Jurkat, Clone E6-1 (cell line): ENCODE measurements at regions not wholly inside any gene's neighbourhood (a gene's known extent, or its start where the extent isn't known, plus 50 kb on each side); places are given as distances from the start of the nearest gene placed in this dataset.
"Not testable (repeated sequence)": the region's sequence is repeated elsewhere in the genome, so short reads cannot be mapped to it uniquely, and the experiment has no call there.

Experiments
- DNase-seq: peaks from one replicate; pipeline ENCODE4 v3.0.0-alpha.2; 2011; ENCODE audit warnings: low read depth, low spot score
- H3K4me3 ChIP-seq: 2 replicates; pipeline ENCODE4 v1.5.1; 2011; ENCODE audit warnings: mild to moderate bottlenecking, low read length, control low read depth, moderate library complexity

DNA sequence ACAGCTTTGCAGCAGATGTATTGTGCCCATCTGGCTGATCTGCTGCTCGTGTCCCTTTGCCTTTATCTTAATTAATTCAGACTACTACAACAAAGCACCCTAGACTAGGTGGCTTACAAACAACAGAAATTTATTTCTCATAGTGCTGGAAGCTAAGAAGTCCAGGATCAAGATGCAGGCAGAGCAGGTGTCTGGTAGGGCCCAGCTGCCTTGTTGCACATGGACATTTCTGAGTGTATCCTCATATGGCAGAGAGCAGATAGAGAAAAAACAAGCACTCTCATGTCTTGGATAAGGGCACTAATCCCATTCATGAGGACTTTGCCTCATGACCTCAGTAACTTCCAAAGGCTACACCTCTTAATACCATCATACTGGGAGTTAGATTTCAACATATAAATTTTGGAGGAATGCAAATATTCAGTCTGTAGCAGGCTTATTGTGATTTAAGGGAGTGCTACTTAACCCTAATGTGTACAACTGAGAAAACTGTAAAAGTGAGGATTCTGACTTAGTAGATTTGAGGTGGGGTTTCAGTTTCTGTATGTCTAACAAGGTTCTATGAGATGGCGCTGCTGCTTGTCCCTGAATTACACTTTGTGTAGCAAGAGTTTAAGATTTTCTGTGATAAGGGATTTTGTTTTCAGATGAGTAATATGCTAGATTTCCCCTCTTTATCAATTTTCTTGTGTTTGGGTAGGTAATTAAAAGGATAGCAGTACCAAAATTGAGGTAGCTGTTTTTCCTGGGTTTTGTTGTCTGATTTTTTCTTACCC is 473.2 kb upstream of the TECRL start:
- peak overlapping the region; percentile 0 for H3K4me3 ChIP-seq

GRCh38 chr4:64880557-64880956 is 471.3 kb upstream of the TECRL start:
- H3K4me3 ChIP-seq: no peak overlapping the region
- no peak for DNase-seq

More for the DNA sequence above, 473.2 kb upstream of the TECRL start:
- peak; percentile 66 for DNase-seq

DNA sequence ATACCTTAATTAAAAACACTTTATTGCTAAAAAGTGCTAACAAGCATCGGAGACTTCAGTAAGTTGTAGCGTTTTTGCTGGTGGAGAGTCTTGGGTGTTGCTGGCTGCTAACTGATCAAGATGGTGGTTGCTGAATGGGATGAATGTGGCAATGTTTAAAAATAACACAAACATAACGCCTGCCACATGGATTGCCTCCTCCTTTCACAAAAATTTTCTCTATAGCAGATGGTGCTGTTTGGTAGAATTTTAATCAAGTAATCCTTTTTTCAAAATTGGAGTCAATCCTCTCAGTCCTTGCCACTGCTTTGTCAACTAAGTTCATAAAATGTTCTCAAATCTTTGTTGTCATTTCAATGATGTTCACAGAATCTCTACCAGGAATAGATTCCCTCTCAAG is 466.8 kb upstream of the TECRL start:
- no peak for DNase-seq
- no peak overlapping the region for H3K4me3 ChIP-seq

DNA sequence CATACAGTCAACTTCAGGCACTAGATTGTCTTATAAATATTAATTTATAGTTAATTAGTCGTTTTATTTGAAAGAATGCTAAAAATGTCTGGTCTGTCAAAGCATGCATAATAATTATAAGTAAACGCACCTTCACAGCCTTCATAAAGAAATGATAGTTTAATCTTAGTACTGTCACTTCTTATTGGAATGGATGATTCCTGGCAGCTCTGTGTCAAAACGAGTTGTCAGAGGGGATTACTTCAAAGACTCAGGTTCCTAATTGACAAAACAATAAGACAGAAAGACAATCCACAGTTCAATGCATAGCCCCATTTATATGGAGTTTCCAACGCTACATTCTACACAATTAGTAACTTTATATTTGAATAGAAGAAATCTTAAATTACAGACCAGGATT is 461.3 kb upstream of the TECRL start:
- DNase-seq: no peak
- H3K4me3 ChIP-seq: no peak overlapping the region

- DNase-seq: no peak
- H3K4me3 ChIP-seq: no peak overlapping the region
Observed at GRCh38 chr4:64857815-64858214, 448.6 kb upstream of the TECRL start.

- no peak for DNase-seq
- no peak overlapping the region for H3K4me3 ChIP-seq
Observed at GRCh38 chr4:64857198-64857597, 447.9 kb upstream of the TECRL start.

- DNase-seq: no peak
- no peak overlapping the region for H3K4me3 ChIP-seq
Observed at GRCh38 chr4:64846417-64846816, 437.2 kb upstream of the TECRL start.

DNA sequence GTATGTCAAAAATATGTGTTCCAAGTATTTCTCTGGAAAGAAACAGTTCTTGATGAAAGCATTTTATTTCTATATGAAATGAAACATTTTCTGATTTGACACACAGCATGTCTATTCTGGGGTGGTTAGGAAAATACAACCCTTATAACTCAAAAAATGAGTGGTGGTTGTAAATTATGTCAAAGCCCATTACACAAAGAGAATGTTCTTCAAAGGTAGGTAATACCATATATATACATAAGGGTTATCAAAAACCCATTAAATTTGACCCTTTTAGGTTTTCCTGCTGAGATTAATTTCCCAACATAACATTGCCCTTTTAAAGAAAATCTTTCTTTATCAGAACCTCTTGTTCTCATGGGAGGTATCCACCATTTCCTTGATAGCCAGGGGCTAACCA is 420.5 kb upstream of the TECRL start:
- DNase-seq: no peak
- no peak overlapping the region for H3K4me3 ChIP-seq

DNA sequence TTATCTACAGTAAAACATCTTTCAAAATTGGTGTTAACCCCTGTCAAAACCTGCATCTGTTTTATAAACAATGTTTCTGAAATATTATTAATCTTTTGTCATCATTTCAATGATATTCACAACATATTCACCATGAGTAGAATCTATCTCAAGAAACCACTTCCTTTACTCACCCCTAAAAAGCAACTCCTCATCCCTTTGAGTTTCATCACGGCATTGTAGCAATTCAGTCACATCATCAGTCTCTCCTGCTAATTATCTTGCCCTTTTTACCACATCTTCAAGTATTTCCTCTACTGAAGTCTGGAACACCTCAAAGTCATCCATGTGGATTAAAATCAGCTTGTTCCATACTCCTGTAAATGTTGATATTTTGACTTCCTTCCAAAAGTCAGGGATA is 415.3 kb upstream of the TECRL start:
- DNase-seq: peak; percentile 59
- H3K4me3 ChIP-seq: no peak overlapping the region

GRCh38 chr4:64822405-64822804 is 413.2 kb upstream of the TECRL start:
- DNase-seq: peak; percentile 5
- H3K4me3 ChIP-seq: no peak overlapping the region

DNA sequence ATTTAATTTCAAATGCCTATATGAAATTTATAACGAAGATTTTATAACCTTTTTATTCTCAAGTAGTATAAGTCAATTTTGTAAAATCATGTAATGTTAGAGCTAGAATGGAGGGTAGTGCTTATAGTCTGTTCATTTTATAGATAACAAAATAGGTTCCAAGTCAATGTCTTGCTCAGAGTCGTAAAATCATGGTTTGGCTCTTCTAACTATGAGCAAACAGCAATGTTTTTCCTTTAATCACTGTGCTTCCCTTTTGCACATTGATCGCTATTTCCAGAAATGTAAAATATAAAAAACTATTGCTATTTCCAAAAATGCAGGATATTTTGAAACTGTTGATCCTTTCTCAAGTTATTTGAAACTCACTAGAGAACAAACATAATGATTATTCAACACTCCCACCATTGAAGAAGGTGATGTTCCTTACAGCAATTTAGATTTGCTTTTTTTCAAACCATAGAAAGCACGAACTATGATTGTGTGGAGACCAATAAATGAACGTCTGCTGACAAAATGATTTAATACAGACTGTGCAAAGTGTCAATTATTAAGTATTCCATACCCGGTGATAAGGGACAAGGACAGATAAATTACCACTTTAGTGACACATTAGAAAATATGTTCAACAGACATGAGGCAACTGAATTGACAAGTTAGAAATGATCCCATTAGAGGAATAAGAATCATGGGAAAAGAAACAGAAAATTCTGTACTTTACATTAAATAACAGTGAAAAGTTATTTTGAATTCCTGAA is 412.1 kb upstream of the TECRL start:
- no peak for DNase-seq
- H3K4me3 ChIP-seq: no peak overlapping the region

DNA sequence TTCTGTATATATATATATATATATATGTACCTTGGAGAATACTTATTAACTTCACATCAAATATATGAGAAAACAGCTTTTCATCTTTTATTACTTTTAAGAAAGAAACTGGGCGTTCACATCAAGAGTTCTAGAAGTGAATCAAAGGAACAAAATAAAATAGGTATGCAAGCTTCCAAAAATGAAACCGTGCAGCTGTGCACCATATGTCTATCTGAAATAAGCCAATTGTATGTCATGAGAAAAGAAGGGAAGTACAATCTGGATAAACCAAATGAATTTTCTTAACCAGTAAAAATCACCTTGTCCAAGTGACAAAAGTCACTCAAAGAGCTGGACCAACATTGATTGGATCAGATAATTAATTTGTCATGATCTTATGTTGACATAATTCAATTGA is 405.4 kb upstream of the TECRL start:
- DNase-seq: no peak
- no peak overlapping the region for H3K4me3 ChIP-seq

DNA sequence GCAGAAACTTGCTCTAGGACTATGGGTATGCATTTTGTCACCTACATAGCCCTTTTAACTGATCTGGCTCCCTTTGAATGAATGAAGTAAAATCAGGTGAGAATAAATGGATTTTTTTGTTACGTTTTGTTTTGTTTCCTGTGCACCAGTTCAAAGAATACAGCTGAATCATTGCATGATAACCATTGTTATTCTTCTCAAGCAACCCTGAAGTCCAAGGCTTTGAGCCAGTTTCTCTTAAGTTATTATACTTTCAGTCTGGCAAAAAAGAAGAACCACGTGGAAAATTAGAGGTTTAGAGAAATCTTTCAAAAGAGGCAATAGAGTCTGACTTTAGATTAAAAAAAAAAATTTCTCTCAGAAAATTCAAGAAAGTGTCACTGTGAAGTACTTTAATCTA is 398.6 kb upstream of the TECRL start:
- DNase-seq: no peak
- H3K4me3 ChIP-seq: no peak overlapping the region

GRCh38 chr4:64799751-64800150 is 390.5 kb upstream of the TECRL start:
- no peak overlapping the region for H3K4me3 ChIP-seq
- DNase-seq: no peak

DNA sequence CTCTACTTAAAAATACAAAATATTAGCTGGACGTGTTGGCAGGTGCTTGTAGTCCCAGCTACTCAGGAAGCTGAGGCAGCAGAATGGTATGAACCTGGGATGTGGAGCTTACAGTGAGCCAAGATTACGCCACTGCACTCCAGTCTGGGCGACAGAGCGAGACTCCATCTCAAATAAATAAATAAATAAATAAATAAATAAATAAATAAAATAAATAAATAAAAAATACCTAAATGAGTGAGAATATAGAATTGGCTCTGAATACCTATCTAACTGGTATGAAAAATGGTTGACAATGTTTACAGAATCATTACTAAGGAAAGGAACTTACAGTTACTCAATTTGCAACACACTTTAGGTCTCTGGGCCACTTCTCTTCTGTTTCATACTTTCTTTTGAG is 389.6 kb upstream of the TECRL start:
- DNase-seq: not testable (repeated sequence)

GRCh38 chr4:64796581-64796980 is 387.3 kb upstream of the TECRL start:
- H3K4me3 ChIP-seq: no peak overlapping the region
- no peak for DNase-seq

More for the DNA sequence above, 389.6 kb upstream of the TECRL start:
- not testable (repeated sequence) for H3K4me3 ChIP-seq

GRCh38 chr4:64784125-64784524 is 374.9 kb upstream of the TECRL start:
- no peak for DNase-seq
- no peak overlapping the region for H3K4me3 ChIP-seq

DNA sequence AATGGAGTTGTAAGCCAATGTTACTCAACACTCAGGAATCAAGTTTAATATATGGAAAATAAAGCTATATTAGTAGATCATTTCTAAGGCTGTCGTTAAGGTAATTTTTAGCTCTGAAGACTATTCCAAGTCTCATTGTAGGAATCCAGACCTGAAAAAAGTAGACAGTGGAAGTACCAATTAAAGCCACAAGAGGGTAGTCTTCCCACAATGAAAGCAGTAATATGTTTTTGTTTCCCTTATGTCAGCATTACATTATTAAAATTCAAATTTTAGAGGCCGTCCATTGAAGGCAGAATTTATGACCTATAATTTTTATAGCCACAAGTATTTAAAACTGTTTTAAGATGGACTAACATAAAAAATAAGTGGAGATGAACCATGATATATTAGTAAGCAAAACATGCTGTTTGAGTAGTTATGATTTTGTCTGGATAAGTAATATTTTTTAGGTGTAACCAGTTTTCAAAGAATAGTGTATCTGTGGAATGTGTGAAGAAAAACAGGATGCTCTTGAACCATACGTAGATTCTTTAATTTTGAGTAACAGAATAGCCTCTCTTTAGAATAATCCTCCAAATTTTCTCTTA is 372.6 kb upstream of the TECRL start:
- peak; percentile 76 for DNase-seq
- no peak overlapping the region for H3K4me3 ChIP-seq

DNA sequence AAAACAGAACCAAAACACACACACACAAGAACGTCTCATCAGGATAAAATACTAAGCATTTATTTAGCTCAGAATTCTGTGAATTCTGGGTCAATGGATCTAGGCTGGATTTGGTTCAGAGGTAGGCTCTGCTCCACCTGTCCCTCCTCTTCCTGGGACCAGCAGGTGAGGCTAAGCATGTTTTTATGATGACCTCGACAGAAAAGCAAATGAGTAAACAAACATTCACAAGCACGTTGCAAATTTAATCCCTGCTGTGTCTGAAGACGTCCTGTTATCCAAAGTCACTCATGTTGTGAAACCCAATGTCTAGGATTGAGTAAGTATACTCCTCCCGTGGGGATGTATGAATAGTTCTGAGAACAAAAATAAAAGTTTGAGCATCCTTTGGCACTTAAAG is 371.4 kb upstream of the TECRL start:
- no peak for DNase-seq
- no peak overlapping the region for H3K4me3 ChIP-seq

DNA sequence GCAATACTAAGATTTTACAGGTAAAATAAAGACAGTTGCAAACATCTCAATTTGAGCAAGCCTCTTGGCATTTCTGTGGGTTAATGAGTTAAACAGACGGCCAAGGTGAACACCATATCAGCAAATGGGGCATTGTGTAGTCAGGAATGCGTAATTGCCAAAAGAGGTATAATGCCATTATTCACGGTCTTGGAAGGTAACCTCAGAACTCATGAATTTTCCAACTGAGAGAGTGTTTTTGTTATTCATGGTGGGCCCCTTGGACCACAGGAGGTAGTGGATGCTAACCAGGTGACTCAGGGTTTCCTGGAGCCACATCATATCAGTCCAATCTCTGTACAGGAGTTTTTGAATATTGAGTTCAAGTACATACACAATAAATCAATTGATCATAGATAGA is 368.0 kb upstream of the TECRL start:
- H3K4me3 ChIP-seq: no peak overlapping the region
- DNase-seq: no peak
